ENCODE measurements at regions not wholly inside any gene's neighbourhood (a gene's known extent, or its start where the extent isn't known, plus 50 kb on each side); places are given as distances from the start of the nearest gene placed in this dataset.

DNA sequence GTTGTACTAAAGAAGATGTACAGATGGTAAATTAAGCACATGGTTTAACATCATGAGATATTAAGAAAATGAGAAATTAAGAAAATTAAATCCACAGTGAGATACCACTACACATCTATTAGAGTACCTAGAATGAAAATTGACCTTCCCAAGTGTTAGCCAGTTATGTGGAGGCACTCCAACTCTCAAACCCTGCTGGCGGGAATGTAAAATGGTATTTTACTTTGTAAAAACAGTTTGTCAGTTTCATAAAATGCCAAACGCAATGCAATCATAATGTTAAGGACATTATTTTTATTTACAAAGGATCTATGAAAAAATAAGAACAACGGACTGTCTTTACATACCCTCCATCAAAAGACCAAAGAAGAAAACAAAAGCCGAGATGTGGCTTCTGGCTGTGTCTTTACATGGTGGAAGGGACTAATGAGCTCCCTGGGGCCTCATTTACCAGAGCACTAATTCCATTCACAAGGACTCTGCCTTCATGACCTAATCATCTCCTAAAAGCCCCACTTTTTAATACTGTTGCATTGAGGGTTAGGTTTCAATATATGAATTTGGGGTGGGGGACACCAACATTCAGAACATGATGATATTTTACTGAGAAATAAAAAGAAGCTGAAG, 1178.7 kb downstream of the AACS start:
- 61 to 78% (median 61%) methylated on average over 4 of the region's 4 CpGs for WGBS, 4 donors
- Histone ChIP-seq H3K27me3 (no peaks in the 10 kb centered on the region), H3K27ac (no peak overlapping the region), H3K4me3 (no peak overlapping the region), H3K4me1 (replicated peaks in 1 of 2) (no peaks in the 10 kb centered on the region), H3K9me3 (replicated peaks in 1 of 3) (no peaks in the 10 kb centered on the region), H3K36me3 (replicated peaks in 1 of 2) (no peaks in the 10 kb centered on the region)
- DNase-seq = no peak
- intact Hi-C loops (cut with DNase I) = no loop called here
- no peak for TF ChIP-seq POLR2A (IDR thresholded peaks at IDR 0.05)
- TF ChIP-seq, protein P1, sequence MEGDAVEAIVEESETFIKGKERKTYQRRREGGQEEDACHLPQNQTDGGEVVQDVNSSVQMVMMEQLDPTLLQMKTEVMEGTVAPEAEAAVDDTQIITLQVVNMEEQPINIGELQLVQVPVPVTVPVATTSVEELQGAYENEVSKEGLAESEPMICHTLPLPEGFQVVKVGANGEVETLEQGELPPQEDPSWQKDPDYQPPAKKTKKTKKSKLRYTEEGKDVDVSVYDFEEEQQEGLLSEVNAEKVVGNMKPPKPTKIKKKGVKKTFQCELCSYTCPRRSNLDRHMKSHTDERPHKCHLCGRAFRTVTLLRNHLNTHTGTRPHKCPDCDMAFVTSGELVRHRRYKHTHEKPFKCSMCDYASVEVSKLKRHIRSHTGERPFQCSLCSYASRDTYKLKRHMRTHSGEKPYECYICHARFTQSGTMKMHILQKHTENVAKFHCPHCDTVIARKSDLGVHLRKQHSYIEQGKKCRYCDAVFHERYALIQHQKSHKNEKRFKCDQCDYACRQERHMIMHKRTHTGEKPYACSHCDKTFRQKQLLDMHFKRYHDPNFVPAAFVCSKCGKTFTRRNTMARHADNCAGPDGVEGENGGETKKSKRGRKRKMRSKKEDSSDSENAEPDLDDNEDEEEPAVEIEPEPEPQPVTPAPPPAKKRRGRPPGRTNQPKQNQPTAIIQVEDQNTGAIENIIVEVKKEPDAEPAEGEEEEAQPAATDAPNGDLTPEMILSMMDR (IDR thresholded peaks at IDR 0.05) = no peak

DNA sequence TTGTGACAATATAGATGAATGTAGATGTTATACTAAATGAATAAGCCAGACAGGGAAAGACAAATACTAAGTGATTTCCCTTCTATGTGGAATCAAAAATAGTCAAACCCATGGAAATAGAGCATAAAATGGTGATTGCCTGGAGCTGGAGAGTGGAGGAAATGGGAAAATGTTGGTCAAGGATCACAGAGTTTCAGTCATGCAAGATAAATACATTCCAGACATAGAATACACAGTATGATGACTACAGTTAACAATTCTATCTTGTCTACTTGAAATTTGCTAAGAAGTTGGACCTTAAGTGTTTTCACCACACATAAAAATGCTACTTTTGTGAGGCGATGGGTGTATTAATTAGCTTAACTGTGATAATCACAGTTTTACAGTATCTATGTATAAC, 1182.7 kb downstream of the AACS start:
- H3K36me3 ChIP-seq (replicated peaks in 1 of 2) = no peaks in the 10 kb centered on the region
- no peaks in the 10 kb centered on the region for H3K9me3 ChIP-seq (replicated peaks in 1 of 3)
- H3K4me1 ChIP-seq (replicated peaks in 1 of 2) = no peaks in the 10 kb centered on the region
- no peak for TF ChIP-seq POLR2A (IDR thresholded peaks at IDR 0.05)
- TF ChIP-seq, protein P1 (IDR thresholded peaks at IDR 0.05) = no peak
- H3K27ac ChIP-seq = no peak overlapping the region
- no peak overlapping the region for H3K4me3 ChIP-seq
- intact Hi-C loops (cut with DNase I) = no loop called here
- no peak for DNase-seq
- H3K27me3 ChIP-seq = no peaks in the 10 kb centered on the region
- 82 to 97% (median 86%) methylated on average over 1 of the region's 1 CpG for WGBS, 4 donors

DNA sequence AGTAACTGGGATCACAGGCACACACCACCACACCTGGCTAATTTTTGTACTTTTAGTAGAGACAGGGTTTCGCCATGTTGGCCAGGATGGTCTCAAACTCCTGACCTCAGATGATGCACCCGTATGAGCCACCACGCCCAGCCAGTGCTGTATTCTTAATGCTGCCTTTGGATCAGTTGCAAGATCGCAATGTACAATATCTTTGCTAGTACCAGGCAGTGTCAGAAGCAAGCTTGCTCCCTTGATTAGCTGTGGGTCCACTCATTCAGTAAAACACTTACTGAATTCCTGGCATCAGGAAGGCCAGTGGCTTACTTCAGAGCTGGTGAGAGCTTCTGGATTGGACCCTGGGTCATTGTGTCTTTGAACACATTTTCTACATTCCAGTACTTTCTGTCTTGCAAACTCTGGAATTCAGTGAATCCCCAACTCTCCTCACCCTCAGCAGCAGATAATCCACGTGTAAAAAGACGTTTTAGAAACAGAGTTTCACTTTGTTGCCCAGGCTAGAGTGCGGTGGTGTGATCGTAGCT, 1183.7 kb downstream of the AACS start:
- DNase-seq = no peak
- H3K4me3 ChIP-seq = no peak overlapping the region
- 68 to 79% (median 71%) methylated on average over 6 to 8 of the region's 8 CpGs for WGBS, 4 donors

DNA sequence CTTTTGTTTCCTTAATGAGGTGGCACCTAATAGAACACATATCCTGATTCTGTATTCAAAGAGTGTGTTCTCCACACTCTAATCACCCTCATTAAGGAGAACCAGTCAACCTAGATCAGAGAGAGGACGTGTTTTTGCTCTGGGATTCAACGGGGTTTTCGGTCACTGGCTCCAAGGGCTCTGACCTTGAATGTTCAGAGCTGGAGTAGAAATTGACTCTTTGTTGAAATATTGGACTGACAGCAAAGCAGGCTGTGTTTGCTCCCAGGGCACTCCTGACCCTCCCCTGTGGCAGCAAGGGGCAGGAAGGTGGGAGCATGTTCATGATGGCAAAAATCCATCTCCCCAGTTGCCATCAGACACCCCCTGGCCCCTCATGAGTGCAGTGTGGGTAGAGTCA, 1193.0 kb downstream of the AACS start:
- no peaks in the 10 kb centered on the region for H3K9me3 ChIP-seq (replicated peaks in 1 of 3)
- no peak overlapping the region for H3K27ac ChIP-seq
- no peak overlapping the region for H3K4me3 ChIP-seq
- no peaks in the 10 kb centered on the region for H3K4me1 ChIP-seq (replicated peaks in 1 of 2)
- intact Hi-C loops (cut with DNase I) = no loop called here
- H3K36me3 ChIP-seq (replicated peaks in 1 of 2) = no peaks in the 10 kb centered on the region
- DNase-seq = no peak
- 66 to 74% (median 73%) methylated on average over 3 of the region's 3 CpGs for whole genome bisulfite sequencing, 4 donors
- no peak for TF ChIP-seq POLR2A (IDR thresholded peaks at IDR 0.05)
- TF ChIP-seq, protein P1 (IDR thresholded peaks at IDR 0.05) = no peak
- no peaks in the 10 kb centered on the region for H3K27me3 ChIP-seq

More for the DNA sequence above, 1183.7 kb downstream of the AACS start:
- TF ChIP-seq, protein P1 (IDR thresholded peaks at IDR 0.05) = no peak
- no peak for TF ChIP-seq POLR2A (IDR thresholded peaks at IDR 0.05)
- H3K9me3 ChIP-seq (replicated peaks in 1 of 3) = no peaks in the 10 kb centered on the region
- H3K36me3 ChIP-seq (replicated peaks in 1 of 2) = no peaks in the 10 kb centered on the region
- no peaks in the 10 kb centered on the region for H3K4me1 ChIP-seq (replicated peaks in 1 of 2)
- no peak overlapping the region for H3K27ac ChIP-seq
- no peaks in the 10 kb centered on the region for H3K27me3 ChIP-seq
- intact Hi-C loops (cut with DNase I) = no loop called here

Data from adrenal gland (tissue), 9 donors.